HS-5 (cell line): ENCODE measurements at regions not wholly inside any gene's neighbourhood (a gene's known extent, or its start where the extent isn't known, plus 50 kb on each side); places are given as distances from the start of the nearest gene placed in this dataset.

ENCODE experiments used
- DNase-seq: peaks from one replicate; pipeline ENCODE4 v3.0.0-alpha.2; 2012; ENCODE audit warnings: low read depth

- DNase-seq = no peak
Observed at GRCh38 chr2:128778843-128779242, 460.2 kb upstream of the HS6ST1 start.

GRCh38 chr2:128779301-128780095 is 460.8 kb upstream of the HS6ST1 start:
- DNase-seq = no peak

DNA sequence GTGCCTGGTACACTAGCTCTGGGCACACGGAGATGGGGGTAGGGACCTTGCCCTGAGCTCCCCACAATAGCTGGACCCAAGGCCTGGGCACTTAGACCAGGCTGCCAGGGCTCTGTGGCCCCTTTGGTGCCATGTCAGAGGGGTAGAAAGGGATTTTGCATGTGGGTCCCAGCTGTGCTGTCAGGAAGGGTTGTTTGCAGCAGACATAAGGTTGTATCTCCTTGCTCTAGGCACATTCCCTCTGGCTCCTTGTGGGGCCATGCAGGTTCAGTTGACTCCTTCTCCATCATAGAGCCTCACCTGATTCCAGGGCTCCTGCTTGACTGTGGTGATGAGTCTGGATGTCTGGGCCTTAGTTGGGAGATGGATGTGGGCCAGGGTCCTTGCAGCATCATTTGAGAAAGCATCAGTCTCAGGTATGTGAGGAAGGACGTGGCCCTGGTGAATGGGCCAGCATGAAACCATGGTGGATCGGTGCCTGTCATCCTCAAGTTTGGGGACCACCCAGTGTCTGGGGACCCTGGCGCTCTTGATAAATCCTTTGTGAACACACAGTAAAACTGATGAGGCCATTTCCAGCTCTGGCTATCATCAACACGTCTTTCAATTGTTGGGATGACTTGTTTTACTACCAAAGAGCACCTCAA is 461.9 kb upstream of the HS6ST1 start:
- DNase-seq = no peak

GRCh38 chr2:128781166-128781565 is 462.5 kb upstream of the HS6ST1 start:
- DNase-seq = no peak

- no peak for DNase-seq
Observed at GRCh38 chr2:128781585-128782385, 463.1 kb upstream of the HS6ST1 start.

DNA sequence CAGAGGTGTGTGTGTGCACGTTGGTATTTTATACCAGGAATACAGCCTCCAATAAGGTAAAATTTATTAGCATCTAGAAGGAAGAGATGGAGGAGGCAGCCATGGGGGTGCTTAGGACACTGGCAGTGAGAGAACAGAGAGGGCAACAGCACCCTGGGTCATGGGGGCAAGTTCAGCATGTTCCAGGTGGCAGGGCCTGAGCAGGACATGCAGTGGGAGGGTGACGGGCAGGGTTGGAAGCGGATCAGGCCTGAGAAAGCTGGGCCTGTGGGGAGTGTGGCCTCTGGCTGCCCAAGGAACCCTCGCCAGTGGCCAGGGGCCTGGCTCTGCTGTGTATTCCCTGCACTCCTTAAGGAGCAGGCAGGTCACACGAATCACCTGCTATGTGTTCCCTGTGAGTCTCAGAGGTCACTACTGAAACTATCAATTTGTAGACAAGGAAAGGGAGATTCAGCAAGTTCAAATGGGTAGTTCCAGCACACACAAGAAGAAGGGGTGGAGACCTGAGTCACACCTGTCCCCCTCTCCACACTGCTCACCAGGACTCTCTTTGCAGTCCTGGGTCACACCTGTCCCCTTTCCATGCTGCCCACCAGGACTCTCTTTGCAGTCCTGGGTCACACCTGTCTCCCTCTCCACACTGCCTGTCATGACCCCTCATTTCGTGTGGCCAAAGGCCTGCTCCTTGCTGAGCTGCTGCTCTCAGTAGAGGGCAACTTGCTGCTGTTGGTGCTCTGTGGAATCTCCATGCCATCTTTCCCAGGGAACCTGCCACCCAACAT is 463.9 kb upstream of the HS6ST1 start:
- DNase-seq = no peak

GRCh38 chr2:128783193-128783671 is 464.6 kb upstream of the HS6ST1 start:
- DNase-seq = no peak

DNA sequence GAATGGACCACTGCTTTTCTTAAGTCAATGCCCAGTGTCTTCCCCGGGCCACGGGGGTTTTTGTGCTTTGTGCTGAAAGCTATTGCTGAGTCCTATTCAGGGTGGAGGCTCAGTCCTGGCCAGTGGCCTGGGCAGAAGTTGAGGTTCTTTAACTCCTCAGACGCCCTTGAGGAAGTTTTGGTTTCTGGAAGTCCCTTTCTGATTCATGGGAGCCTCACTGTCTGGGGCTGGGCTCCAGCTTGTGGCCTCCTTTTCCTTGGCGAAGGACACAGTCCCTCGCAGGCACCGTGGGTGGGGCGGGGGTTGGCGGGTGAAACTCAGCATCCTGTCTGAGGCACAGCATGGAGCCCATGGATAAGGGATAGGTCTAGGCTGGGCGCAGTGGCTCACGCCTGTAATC is 465.2 kb upstream of the HS6ST1 start:
- no peak for DNase-seq

GRCh38 chr2:128784626-128785306 is 466.1 kb upstream of the HS6ST1 start:
- no peak for DNase-seq

GRCh38 chr2:128786316-128786715 is 467.6 kb upstream of the HS6ST1 start:
- DNase-seq = no peak

DNA sequence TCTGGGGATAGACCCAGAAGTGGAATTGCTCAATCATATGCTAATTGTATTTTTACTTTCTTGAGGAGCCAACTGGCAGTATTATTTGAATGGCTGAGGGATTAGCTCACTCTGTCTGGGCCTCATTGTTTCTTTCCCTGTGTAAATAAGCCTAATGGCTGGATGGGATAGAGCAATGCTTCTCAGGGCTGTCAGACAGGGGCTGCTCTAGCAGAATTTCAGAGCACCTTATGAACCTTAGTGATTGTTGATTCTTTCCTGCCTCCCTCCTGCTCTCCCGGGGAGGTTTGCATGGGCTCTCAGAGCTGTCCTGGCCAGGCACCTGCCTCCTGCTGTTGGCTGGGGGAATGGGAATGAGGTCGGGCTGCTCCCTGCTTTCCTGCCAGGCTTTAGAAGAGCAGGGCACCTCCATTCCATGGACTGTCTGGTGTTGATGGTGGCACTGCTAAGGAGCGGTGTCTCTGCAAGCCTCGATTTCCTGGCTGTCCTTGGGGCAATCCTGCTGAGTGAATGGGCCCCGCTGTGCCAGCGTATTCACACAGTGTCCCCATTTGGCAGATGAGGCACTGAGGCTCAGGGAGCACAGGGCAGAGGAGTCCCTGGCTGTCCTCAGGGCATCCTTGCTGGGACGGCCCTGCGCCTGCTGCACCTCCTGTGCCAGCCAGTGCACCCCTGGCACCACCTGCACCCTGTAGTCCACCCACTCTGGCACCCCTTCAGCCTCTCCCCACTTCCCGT is 468.2 kb upstream of the HS6ST1 start:
- DNase-seq = no peak

GRCh38 chr2:128787616-128788015 is 468.9 kb upstream of the HS6ST1 start:
- DNase-seq = no peak

GRCh38 chr2:128788636-128789220 is 470.1 kb upstream of the HS6ST1 start:
- no peak for DNase-seq

DNA sequence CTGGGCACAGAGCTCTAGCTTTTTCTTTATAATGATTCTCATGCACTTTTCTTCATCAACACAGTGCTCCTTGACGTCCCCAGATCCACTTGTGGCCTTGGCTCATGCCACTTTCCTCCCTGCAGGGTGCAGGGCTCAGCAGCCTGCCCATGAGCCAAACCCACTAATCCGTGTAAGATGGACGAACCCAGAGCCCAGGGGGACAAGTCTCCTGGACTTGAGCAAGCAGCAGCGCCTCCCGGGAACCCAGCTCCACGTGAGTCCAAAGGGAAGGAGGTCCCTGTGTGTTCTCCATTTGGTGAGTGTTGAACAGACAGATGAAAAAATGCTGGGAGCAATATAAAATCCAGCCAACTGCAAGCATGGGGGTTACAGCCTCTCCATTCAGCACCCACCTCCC is 470.6 kb upstream of the HS6ST1 start:
- no peak for DNase-seq

DNA sequence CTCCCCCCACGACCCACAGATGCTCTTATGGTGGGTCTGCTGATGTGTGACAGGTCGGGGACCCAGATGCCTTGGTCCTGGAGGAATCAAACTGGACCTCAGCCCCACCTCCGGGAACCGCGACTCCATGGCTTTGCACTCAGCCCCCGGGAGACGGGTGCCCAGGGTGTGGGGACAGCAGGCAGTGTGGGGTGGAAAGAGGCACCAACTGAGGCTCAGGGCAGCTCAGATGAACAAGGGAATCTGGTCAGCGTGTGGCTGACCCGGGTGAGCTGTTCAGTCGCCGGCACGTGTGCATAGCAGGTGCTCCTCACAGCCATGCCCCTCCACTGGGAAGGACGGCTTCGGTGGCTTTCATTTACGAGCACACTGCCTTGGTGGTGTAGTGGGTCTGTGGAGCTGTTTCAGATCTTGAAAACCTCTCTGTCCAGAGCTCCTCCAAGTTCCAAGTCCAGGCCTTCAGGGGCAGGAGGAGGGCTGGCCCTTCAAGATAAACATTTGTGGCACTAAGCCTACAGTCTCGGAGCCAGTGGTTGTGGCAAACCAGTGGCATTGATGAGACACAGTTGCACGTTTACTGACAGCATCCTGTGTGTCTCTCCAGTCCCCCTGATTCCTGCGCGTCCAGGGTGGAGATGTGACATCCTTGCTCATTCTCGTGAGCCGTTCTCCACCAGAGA is 471.2 kb upstream of the HS6ST1 start:
- DNase-seq = no peak

- DNase-seq = no peak
Observed at GRCh38 chr2:128790541-128791001, 471.9 kb upstream of the HS6ST1 start.

GRCh38 chr2:128791120-128791984 is 472.7 kb upstream of the HS6ST1 start:
- no peak for DNase-seq

DNA sequence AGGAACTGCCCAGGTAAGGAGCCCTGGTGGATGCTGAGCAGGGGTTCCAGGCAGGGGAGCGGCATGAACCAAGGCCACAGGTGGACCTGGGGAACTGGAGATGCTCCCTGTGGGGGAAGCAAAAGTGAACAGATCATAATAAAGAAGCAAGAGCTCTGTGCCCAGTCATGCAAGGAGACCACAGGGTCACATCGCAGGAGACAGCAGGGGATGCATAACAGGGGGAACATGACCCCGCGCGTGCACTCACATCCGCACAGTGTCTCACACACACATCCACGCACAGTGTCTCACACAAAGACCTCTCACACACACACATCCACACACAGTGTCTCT is 473.3 kb upstream of the HS6ST1 start:
- DNase-seq = no peak
